HEK293T (cell line): ENCODE measurements at regions not wholly inside any gene's neighbourhood (a gene's known extent, or its start where the extent isn't known, plus 50 kb on each side); places are given as distances from the start of the nearest gene placed in this dataset.

Experiments
- CTCF ChIA-PET: fragments of 350-600 bp; formaldehyde crosslinking; extraction: SDS; loops from one replicate; lab custom pipeline; 2021; ENCODE audit warnings: antibody characterized with exemption, inconsistent platforms; lab: Yijun Ruan, JAX
- POLR2A ChIA-PET: fragments of 350-600 bp; formaldehyde crosslinking; extraction: SDS; loops from one replicate; lab custom pipeline; 2020; ENCODE audit warnings: antibody characterized with exemption, inconsistent platforms; lab: Yijun Ruan, JAX
- DNase-seq: peaks from one replicate; pipeline ENCODE4 v3.0.0; 2012; ENCODE audit warnings: mixed read lengths; ENCODE audit errors: extremely low spot score
- ARNT ChIP-seq: fragments of 450-650 bp; IDR thresholded peaks from 2 replicates; pipeline ENCODE4 v1.6.1; 2017; ENCODE audit warnings: mild to moderate bottlenecking
- BHLHE40 ChIP-seq: fragments of 450-650 bp; IDR thresholded peaks from 2 replicates; pipeline ENCODE4 v1.6.1; 2016; ENCODE audit warnings: mild to moderate bottlenecking, moderate library complexity, borderline replicate concordance
- CTBP1 ChIP-seq: fragments of 450-650 bp; IDR thresholded peaks from 2 replicates; pipeline ENCODE4 v1.6.1; 2016; ENCODE audit warnings: borderline replicate concordance
- ELF4 ChIP-seq: fragments of 450-650 bp; IDR thresholded peaks from 2 replicates; pipeline ENCODE4 v1.6.1; 2017; ENCODE audit warnings: antibody characterized with exemption
- FOXA1 ChIP-seq: fragments of 450-650 bp; IDR thresholded peaks from 2 replicates; pipeline ENCODE4 v1.6.1; 2016; ENCODE audit warnings: mild to moderate bottlenecking
- FOXK2 ChIP-seq: fragments of 450-650 bp; IDR thresholded peaks from 2 replicates; pipeline ENCODE4 v1.6.1; 2016; ENCODE audit warnings: mild to moderate bottlenecking
- FOXM1 ChIP-seq: fragments of 450-650 bp; IDR thresholded peaks from 2 replicates; pipeline ENCODE4 v1.6.1; 2017; ENCODE audit warnings: mild to moderate bottlenecking, borderline replicate concordance
- HDGF ChIP-seq: fragments of 450-650 bp; IDR thresholded peaks from 2 replicates; pipeline ENCODE4 v1.6.1; 2017; ENCODE audit warnings: antibody characterized with exemption, borderline replicate concordance
- L3MBTL2 ChIP-seq: fragments of 450-650 bp; conservative IDR thresholded peaks from 2 replicates; pipeline ENCODE4 v1.6.1; 2016; ENCODE audit warnings: mild to moderate bottlenecking
- LEF1 ChIP-seq: fragments of 450-650 bp; IDR thresholded peaks from 2 replicates; pipeline ENCODE4 v1.6.1; 2017; ENCODE audit warnings: mild to moderate bottlenecking, borderline replicate concordance
- NFRKB ChIP-seq: fragments of 450-650 bp; IDR thresholded peaks from 2 replicates; pipeline ENCODE4 v1.6.1; 2016; ENCODE audit warnings: mild to moderate bottlenecking, moderate library complexity
- SP1 ChIP-seq: fragments of 450-650 bp; IDR thresholded peaks from 2 replicates; pipeline ENCODE4 v1.6.1; 2017
- SUZ12 ChIP-seq: fragments of 450-650 bp; IDR thresholded peaks from 2 replicates; pipeline ENCODE4 v1.6.1; 2016; ENCODE audit warnings: mild to moderate bottlenecking
- TARDBP ChIP-seq: fragments of 450-650 bp; IDR thresholded peaks from 2 replicates; pipeline ENCODE4 v1.6.1; 2016
- ZNF384 ChIP-seq: fragments of 450-650 bp; IDR thresholded peaks from 2 replicates; pipeline ENCODE4 v1.6.1; 2016
- TF ChIP-seq, protein P1 (sequence below): fragments of 450-650 bp; IDR thresholded peaks from 2 replicates; pipeline ENCODE4 v1.6.1; 2016

DNA sequence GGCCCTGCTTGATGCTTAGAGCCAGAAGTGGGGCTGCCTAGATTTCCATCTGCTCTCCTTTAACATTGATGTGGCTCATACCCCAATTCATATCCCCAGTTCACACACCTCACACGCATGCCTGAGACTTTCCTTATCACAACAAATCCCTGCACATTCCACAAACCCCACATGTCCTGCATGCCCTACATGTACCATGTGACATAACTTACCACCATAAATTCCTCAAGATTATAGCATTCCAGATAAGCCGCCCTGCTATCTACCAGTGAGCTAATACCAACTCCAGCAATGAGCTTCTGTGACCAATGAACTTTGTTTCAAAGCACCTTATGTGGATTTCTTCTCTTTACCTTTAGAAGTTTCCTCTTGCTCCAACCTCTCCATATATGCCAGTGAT, 104.7 kb upstream of the RAB11FIP2 start:
- TF ChIP-seq L3MBTL2 (no peak), FOXK2 (no peak), SUZ12 (no peak), ARNT (no peak), HDGF (no peak), ELF4 (no peak)
- ChIA-PET POLR2A (no interaction called here), CTCF (no interaction called here)
- no peak for DNase-seq

DNA sequence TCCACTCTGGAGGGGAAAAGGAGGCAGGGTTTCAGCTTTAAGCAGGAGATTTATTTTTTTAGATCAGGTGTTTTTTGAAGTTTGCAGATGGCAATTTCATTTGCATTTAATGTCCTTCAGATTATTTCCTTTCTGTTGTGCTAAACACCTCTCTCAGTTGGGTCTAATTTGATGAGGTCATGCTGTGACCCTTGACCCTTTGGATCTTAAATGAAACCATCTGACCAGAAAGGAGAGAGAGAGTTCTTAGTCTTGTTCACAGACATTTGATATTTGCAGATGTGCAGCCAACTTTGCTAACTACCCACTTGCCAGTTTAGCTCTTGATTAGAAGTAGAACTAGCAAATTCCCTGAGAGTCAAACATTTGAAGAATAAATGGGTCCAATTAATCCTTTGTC, 101.5 kb upstream of the RAB11FIP2 start:
- CTCF ChIA-PET: no interaction called here
- no peak for DNase-seq
- TF ChIP-seq, protein P1, sequence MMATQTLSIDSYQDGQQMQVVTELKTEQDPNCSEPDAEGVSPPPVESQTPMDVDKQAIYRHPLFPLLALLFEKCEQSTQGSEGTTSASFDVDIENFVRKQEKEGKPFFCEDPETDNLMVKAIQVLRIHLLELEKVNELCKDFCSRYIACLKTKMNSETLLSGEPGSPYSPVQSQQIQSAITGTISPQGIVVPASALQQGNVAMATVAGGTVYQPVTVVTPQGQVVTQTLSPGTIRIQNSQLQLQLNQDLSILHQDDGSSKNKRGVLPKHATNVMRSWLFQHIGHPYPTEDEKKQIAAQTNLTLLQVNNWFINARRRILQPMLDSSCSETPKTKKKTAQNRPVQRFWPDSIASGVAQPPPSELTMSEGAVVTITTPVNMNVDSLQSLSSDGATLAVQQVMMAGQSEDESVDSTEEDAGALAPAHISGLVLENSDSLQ: no peak
- POLR2A ChIA-PET: no interaction called here

DNA sequence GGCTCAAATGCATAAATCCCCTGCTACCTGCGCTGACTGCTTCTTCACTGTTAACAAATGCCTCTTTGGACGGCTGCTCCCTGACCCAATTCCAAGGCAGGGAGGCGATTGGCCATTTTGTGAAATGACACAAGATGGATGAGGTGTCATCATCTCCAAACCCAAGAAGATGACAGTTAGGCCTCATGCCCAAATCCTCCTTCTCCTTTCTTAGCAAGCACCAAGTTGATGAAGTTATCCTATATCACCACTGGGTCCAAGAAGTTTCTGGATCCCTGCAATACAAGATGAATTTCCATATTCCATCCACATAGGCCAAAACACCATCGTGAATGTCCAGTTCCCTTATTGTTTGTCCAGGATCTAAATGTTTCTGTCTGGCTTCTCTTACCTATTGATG, 98.5 kb upstream of the RAB11FIP2 start:
- no peak for DNase-seq
- ChIA-PET POLR2A (no interaction called here), CTCF (no interaction called here)
- TF ChIP-seq L3MBTL2: no peak
- TF ChIP-seq SP1: no peak
- no peak for TF ChIP-seq SUZ12
- no peak for TF ChIP-seq NFRKB
- no peak for TF ChIP-seq FOXM1
- no peak for TF ChIP-seq CTBP1
- no peak for TF ChIP-seq TARDBP
- no peak for TF ChIP-seq FOXA1
- no peak for TF ChIP-seq ELF4
- no peak for TF ChIP-seq HDGF
- TF ChIP-seq, protein P1: no peak
- no peak for TF ChIP-seq ARNT
- no peak for TF ChIP-seq BHLHE40
- TF ChIP-seq ZNF384: no peak
- TF ChIP-seq LEF1: no peak
- no peak for TF ChIP-seq FOXK2

DNA sequence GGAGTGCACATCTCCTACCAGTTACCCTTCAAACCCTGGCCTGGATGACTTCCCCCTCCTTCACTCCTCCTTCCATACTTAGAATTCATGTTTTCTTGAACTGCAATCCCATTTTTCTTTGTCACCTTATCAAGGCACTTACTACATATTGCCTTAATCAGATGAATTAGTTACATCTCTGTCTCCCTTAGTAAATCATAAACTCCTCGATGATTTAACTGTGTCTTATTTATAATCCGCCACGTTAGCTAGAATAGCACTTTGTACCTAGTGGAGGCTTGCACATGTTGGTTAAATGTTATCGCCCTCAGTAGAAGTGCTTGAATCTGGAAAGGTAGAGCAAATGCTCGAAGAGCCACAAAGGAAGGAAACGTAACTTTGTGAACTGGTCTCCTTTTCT, 94.7 kb upstream of the RAB11FIP2 start:
- TF ChIP-seq, protein P1: no peak
- TF ChIP-seq BHLHE40 (no peak), FOXM1 (no peak), TARDBP (no peak), FOXA1 (no peak)
- ChIA-PET POLR2A (no interaction called here), CTCF (no interaction called here)
- no peak for DNase-seq

DNA sequence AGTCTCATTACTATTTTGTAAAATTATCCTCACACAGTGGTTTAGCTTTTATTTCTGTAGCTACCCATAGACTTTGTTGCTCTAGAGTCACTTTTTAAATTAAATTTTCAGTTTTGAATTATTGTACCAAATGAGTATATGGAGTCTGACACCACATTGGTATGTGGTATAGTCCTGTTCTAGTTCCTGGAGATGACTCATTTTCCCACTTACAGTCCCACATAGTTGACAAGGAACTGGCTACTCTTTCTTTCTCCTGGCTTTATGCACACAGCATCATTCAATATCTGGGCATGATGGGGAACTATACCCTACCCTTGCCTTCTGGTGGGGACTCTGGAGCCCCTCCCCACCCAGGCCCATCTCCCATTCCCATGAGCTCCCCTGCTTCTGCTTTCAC, 92.6 kb upstream of the RAB11FIP2 start:
- DNase-seq: no peak
- ChIA-PET POLR2A (no interaction called here), CTCF (no interaction called here)
- no peak for TF ChIP-seq NFRKB
- TF ChIP-seq LEF1: no peak
- no peak for TF ChIP-seq CTBP1
- no peak for TF ChIP-seq ARNT
- TF ChIP-seq ZNF384: no peak
- no peak for TF ChIP-seq TARDBP
- TF ChIP-seq HDGF: no peak
- no peak for TF ChIP-seq FOXM1
- TF ChIP-seq SP1: no peak
- TF ChIP-seq ELF4: no peak
- TF ChIP-seq FOXA1: no peak

DNA sequence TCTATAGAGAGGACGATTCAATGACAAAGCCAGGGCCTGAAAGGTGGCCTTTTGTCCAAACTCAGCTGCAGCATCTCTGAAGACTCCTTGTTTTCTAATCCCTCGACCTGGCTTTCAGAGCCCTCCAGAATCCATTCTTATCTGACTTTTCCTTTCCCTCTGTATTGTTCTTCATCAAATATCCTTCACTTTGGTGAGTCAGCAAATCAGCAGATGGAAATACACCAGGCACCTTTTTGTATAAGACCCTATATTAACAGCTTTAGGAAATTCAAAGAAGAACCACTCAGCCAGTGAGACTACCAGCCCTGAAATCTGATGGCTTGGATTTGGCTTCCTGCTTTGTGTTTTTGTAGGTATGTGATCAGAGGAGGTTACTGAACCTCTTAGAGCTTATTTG, 81.9 kb upstream of the RAB11FIP2 start:
- no peak for DNase-seq
- TF ChIP-seq FOXA1 (no peak), TARDBP (no peak), FOXM1 (no peak), ELF4 (no peak), ZNF384 (no peak), L3MBTL2 (no peak), NFRKB (no peak), FOXK2 (no peak), CTBP1 (no peak), HDGF (no peak), LEF1 (no peak), SUZ12 (no peak), ARNT (no peak), SP1 (no peak), BHLHE40 (no peak)
- TF ChIP-seq, protein P1: no peak
- POLR2A ChIA-PET: no interaction called here
- CTCF ChIA-PET: interaction anchor here (0.7 to 1.0 kb wide), 2 partner anchors 9 to 22 kb away, joined by 3 read pairs; no protein-coding TSS in a partner anchor
